ENCODE measurements at regions not wholly inside any gene's neighbourhood (a gene's known extent, or its start where the extent isn't known, plus 50 kb on each side); places are given as distances from the start of the nearest gene placed in this dataset.
"Not testable (repeated sequence)": the region's sequence is repeated elsewhere in the genome, so short reads cannot be mapped to it uniquely, and the experiment has no call there.

- no peak for DNase-seq (ENCODE audit: low spot score)
Observed at GRCh38 chr14:22190411-22191191, 398.4 kb downstream of the DAD1 start.

DNA sequence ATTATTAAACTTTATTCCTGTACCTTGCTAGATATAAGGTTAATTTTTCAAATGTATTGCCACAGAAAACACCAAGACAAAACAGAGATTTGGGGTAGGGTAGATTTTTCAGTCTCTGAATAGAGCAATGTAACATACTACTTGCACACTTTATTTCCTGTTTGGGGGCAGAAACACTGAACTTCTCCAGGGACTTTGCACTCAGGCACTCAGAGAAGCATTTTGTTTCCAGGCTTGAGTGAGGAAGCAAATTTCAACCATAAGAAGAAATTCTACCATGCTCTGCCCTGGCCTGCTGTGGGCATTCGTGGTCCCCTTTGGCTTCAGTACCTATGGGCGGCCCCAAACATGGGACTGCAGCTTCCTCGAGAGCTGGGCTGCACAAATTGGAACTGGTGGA, 399.1 kb downstream of the DAD1 start:
- DNase-seq (ENCODE audit: low spot score): no peak

DNA sequence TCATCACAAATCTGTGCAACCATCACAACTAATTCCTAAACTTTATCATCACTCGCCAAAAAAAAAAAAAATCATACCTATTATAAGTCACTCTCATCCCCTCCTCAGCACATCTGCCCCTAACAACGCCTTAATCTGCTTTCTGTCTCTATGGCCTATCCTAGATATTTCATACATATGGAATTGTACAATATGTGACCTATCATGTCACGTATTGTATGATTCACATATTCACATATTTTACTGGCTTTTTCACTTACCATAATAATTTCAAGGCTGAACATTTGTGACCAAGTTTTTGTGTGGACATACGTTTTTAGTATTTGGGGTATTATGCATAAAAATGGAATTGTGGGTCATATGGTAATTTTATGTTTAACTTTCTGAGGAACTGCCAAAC, 400.7 kb downstream of the DAD1 start:
- no peak for DNase-seq (ENCODE audit: low spot score)

DNA sequence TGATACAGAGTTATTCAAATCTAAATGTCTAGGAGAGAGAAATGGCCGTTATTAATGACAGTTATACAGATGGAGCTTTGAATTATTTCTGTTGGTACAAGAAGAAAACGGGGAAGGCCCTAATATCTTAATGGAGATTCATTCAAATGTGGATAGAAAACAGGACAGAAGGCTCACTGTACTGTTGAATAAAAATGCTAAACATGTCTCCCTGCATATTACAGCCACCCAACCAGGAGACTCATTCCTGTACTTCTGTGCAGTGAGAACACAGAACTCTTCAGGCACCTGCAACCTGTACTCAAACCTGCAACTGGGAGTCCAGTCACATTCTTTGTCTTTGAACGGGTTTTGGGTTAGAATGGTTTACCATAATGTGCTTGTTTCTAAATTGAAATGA, 403.2 kb downstream of the DAD1 start:
- DNase-seq (ENCODE audit: low spot score): no peak

DNA sequence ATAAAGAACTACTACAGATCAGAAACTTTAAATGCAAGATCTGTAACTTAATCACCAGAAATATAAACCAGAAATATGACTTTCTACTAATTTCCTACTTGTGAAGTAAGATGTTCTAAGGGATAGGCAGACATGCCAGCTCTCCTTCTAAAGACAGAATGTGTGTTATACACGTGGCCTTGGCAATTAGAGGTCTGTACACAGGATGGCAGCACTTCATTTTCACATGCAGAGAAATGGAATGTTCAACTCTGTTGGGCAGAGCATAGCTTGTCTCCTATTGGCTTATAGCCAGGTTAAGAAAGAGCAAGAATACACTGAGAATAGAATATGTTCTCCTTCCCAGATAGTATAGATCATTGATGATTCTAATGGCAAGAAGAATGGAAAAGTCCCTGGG, 403.8 kb downstream of the DAD1 start:
- no peak for DNase-seq (ENCODE audit: low spot score)

DNA sequence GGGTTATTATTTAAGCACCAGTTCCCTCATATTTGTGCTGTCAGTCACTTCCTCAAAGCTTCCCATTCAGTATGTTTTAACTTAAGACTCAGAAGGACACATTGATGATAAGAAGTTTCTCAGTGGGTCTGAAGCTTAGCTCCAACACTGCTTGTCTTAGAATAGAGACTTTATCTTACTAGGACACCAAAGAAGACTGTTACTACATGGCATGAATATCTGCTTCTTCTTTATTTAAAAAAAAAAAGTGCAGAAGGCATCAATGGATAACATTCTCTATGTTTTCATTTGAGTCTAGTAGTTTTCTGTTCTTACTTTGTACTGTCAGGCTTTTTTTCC, 404.2 kb downstream of the DAD1 start:
- DNase-seq (ENCODE audit: low spot score): no peak

- no peak for DNase-seq (ENCODE audit: low spot score)
Observed at GRCh38 chr14:22184157-22184829, 404.7 kb downstream of the DAD1 start.

GRCh38 chr14:22180045-22180444, 409.0 kb downstream of the DAD1 start:
- no peak for DNase-seq (ENCODE audit: low spot score)

DNA sequence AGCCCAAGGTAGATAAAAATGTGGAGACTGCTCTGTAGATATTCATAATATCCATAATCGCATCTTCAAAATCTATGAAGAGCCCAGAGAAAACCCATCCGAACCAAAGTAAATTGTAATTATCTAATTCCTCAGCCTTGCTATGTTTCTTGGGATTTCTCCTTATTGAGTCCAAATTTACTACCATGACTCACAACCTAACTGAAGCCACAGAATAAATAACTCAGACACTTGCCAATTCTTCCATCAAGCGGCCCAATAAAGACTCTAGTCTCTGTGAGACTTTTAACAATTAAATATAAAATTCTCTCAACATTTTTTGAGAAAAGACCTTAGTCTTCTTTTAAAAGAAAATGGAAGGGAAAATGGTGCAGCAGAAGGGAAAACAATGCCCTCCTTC, 409.8 kb downstream of the DAD1 start:
- DNase-seq (ENCODE audit: low spot score): no peak

GRCh38 chr14:22178333-22178839, 410.6 kb downstream of the DAD1 start:
- no peak for DNase-seq (ENCODE audit: low spot score)

DNA sequence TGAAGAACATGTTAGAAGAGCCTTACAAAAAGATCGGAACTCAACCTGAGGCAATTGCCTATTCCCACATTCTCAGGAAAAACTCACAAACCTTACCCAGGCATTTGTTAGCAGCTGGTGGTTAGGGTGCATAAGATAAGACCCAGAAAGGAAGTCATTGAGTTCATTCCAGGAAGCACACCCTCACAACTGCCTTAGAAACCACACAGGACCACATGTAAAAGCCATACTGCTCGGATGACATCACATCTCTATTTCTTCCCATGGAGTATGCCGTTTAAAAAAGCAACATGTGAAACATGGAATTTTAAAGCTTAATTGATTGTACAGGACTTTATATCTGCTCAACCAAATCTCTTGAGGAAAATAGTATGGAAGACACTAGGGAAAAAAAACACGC, 411.2 kb downstream of the DAD1 start:
- no peak for DNase-seq (ENCODE audit: low spot score)

- no peak for DNase-seq (ENCODE audit: low spot score)
Observed at GRCh38 chr14:22176957-22177356, 412.1 kb downstream of the DAD1 start.

GRCh38 chr14:22175278-22175558, 413.8 kb downstream of the DAD1 start:
- DNase-seq (ENCODE audit: low spot score): not testable (repeated sequence)

DNA sequence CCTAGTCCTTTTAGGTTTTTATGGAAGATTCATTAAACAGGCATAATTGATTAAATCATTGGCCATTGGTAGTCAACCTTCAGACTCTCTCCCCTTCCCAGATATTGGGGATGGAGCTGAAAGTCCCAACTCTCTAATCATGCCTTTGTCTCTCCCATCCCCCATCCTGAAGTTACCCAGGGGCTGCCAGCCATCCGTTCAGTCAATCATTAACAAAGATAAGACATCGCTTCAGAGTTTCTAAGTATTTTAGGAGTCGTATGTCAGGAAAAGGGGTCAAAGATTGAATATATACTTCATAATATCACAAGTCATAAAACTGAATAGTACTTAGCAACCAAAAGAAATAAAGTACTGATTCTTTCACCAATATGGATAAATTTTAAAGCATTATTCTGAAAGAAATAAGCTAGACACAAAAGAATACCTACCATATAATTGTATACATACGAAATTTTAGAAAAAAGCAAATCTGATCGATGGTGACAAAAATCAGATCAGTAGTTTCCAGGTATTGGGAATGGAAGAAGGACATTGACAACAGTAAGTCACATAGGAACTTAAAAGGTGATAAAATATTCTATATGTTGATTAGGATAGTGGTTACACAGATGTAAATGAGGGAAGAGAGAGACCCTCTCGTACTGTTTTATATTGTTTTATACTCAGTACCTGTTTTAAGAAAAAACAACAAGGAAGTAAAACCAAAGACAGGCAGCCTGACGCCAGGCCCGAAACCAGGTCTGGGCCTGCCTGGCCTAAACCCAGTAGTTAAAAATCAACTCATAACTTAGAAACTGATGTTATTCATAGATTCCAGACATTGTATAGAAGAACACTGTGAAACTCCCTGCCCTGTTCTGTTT, 414.4 kb downstream of the DAD1 start:
- no peak for DNase-seq (ENCODE audit: low spot score)

DNA sequence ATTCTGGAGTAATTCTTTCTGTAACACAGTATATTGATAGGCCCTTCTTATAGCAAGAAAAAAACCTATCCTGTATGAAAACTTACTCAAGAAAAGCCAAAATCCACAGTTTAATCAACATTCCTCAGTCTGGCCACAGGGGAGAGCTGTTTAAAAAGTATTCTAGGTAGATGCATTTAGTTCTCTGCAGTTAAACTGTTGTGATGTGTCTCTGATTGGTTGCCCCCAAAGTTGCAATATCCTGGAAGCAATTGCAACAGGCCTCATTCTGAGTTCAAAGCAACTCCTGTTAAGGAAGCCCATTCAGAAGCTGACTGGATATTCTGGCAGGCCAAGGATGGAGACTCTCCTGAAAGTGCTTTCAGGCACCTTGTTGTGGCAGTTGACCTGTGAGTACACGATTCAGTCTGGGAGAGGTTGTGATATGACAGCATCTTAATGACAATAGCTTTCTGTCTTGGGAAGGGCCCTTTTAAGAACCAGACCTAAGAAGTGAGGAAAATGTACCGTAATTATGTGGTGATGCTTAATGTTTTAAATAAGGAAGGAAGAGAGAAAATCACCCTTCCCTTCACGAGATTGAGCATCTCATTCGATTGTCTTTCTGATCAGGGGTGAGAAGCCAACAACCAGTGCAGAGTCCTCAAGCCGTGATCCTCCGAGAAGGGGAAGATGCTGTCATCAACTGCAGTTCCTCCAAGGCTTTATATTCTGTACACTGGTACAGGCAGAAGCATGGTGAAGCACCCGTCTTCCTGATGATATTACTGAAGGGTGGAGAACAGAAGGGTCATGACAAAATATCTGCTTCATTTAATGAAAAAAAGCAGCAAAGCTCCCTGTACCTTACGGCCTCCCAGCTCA, 420.7 kb downstream of the DAD1 start:
- DNase-seq (ENCODE audit: low spot score): no peak

- no peak for DNase-seq (ENCODE audit: low spot score)
Observed at GRCh38 chr14:22164616-22165015, 424.4 kb downstream of the DAD1 start.

GRCh38 chr14:22163051-22163450, 426.0 kb downstream of the DAD1 start:
- no peak for DNase-seq (ENCODE audit: low spot score)

- DNase-seq (ENCODE audit: low spot score): no peak
Observed at GRCh38 chr14:22159957-22160356, 429.1 kb downstream of the DAD1 start.

GRCh38 chr14:22159099-22159498, 429.9 kb downstream of the DAD1 start:
- DNase-seq (ENCODE audit: low spot score): no peak

- no peak for DNase-seq (ENCODE audit: low spot score)
Observed at GRCh38 chr14:22158560-22158959, 430.5 kb downstream of the DAD1 start.

DNA sequence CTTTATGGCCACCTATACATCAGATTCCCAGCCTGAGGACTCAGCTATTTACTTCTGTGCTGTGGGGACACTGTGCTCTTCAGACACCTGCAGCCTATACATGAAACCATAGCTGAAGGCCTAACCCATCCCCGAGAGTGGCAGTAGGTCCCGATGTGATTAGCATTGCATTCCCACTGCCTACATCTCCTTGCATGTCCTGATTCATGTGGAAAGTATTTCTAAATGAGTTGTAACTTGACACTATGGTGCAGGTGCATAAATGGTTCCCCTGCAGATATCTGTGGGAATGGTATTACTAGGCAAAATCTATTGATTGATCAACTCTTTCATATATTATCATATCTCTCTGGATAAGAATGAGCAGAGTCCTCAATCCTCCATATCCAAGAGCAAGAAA, 433.5 kb downstream of the DAD1 start:
- no peak for DNase-seq (ENCODE audit: low spot score)

DNA sequence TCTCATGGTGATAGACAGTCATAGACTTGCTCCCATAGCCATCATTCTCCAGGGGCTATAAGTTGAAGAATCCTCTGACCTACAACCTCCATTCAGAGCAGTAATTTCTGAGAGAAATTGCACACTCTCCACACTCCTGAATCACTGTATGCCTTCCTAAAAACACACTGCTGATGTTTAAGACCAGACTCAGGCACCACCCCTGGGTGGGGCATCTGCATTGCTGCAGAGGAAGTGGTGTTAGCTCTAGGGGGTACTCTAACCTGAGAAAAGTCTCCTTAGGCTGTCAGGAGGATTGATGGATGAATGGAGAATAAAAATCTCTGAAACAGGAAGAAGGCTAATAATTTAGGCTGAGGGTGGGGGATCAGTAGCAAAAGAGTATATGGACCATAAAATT, 436.1 kb downstream of the DAD1 start:
- no peak for DNase-seq (ENCODE audit: low spot score)

All from hematopoietic multipotent progenitor cell treated with erythropoietin and hydrocortisone succinate and interleukin-3 and kit ligand, for 17 days (in vitro differentiated cells).